ENCODE measurements at regions not wholly inside any gene's neighbourhood (a gene's known extent, or its start where the extent isn't known, plus 50 kb on each side); places are given as distances from the start of the nearest gene placed in this dataset.
"Not testable (repeated sequence)": the region's sequence is repeated elsewhere in the genome, so short reads cannot be mapped to it uniquely, and the experiment has no call there.

GRCh38 chr2:87317193-87317592 is 295.5 kb upstream of the PLGLB1 start:
- POLR2A ChIA-PET, FAIRE-seq: not testable (repeated sequence)

GRCh38 chr2:87318814-87319491 is 297.3 kb upstream of the PLGLB1 start:
- in situ Hi-C loops (cut with HindIII; ENCODE audit: extremely low pct_ligation_motif_present, low pct_unique_long_range_greater_than_20kb); H3K4me3 ChIP-seq (replicated peaks in 1 of 3; ENCODE audit: insufficient read depth in 1 of 3, low read depth in 2 of 3, low read length in 3 of 3); intact Hi-C loops (cut with micrococcal nuclease; ENCODE audit: unreplicated experiment); H3K9ac ChIP-seq (ENCODE audit: insufficient read depth, low read depth, low read length); H3K79me2 ChIP-seq (ENCODE audit: insufficient read depth, low read length); ATAC-seq; H3K9me3 ChIP-seq (ENCODE audit: low read length); CTCF ChIA-PET (ENCODE audit: low intra/inter-chr PET ratio, low total read pairs); BruUV-seq (replicated peaks); H4K20me1 ChIP-seq (ENCODE audit: insufficient read depth, low read length); H2AFZ ChIP-seq (ENCODE audit: low read length); H3K27me3 ChIP-seq (ENCODE audit: control insufficient read depth in 1 of 2, insufficient read depth in 2 of 2, low read length in 2 of 2); H3K36me3 ChIP-seq (replicated peaks in 1 of 2; ENCODE audit: control insufficient read depth in 1 of 2, insufficient read depth in 2 of 2, low read length in 2 of 2); POLR2A ChIA-PET; H3K27ac ChIP-seq (ENCODE audit: extremely low read length, insufficient read depth, low read length); H3K4me1 ChIP-seq (ENCODE audit: insufficient read depth, low read length); H3K4me2 ChIP-seq (ENCODE audit: low read depth, low read length): not testable (repeated sequence)
- DNase-seq (ENCODE audit: low spot score): peak; percentile 30
- FAIRE-seq: peak; percentile 8
- WGBS (ENCODE audit: low lambda C conversion rate): 0% methylated on average over 1 of the region's 2 CpGs

More at GRCh38 chr2:87317193-87317592, 295.5 kb upstream of the PLGLB1 start:
- intact Hi-C loops (cut with micrococcal nuclease; ENCODE audit: unreplicated experiment); H3K27ac ChIP-seq (ENCODE audit: extremely low read length, insufficient read depth, low read length); H3K4me1 ChIP-seq (ENCODE audit: insufficient read depth, low read length); CTCF ChIA-PET (ENCODE audit: low intra/inter-chr PET ratio, low total read pairs); DNase-seq (ENCODE audit: low spot score); BruUV-seq (replicated peaks); H3K36me3 ChIP-seq (replicated peaks in 1 of 2; ENCODE audit: control insufficient read depth in 1 of 2, insufficient read depth in 2 of 2, low read length in 2 of 2); H3K9me3 ChIP-seq (ENCODE audit: low read length); H3K27me3 ChIP-seq (ENCODE audit: control insufficient read depth in 1 of 2, insufficient read depth in 2 of 2, low read length in 2 of 2); H2AFZ ChIP-seq (ENCODE audit: low read length); H4K20me1 ChIP-seq (ENCODE audit: insufficient read depth, low read length); H3K79me2 ChIP-seq (ENCODE audit: insufficient read depth, low read length); ATAC-seq; H3K4me2 ChIP-seq (ENCODE audit: low read depth, low read length); H3K4me3 ChIP-seq (replicated peaks in 1 of 3; ENCODE audit: insufficient read depth in 1 of 3, low read depth in 2 of 3, low read length in 3 of 3); H3K9ac ChIP-seq (ENCODE audit: insufficient read depth, low read depth, low read length); in situ Hi-C loops (cut with HindIII; ENCODE audit: extremely low pct_ligation_motif_present, low pct_unique_long_range_greater_than_20kb): not testable (repeated sequence)
- 30% methylated on average over 1 of the region's 1 CpG for WGBS (ENCODE audit: low lambda C conversion rate)

GRCh38 chr2:87319705-87320104 is 298.1 kb upstream of the PLGLB1 start:
- intact Hi-C loops (cut with micrococcal nuclease; ENCODE audit: unreplicated experiment): not testable (repeated sequence)

GRCh38 chr2:87321201-87321600 is 299.6 kb upstream of the PLGLB1 start:
- H3K4me3 ChIP-seq (replicated peaks in 1 of 3; ENCODE audit: insufficient read depth in 1 of 3, low read depth in 2 of 3, low read length in 3 of 3); POLR2A ChIA-PET; H3K27ac ChIP-seq (ENCODE audit: extremely low read length, insufficient read depth, low read length); in situ Hi-C loops (cut with HindIII; ENCODE audit: extremely low pct_ligation_motif_present, low pct_unique_long_range_greater_than_20kb); H3K9me3 ChIP-seq (ENCODE audit: low read length); BruUV-seq (replicated peaks); FAIRE-seq; H3K9ac ChIP-seq (ENCODE audit: insufficient read depth, low read depth, low read length); H3K4me2 ChIP-seq (ENCODE audit: low read depth, low read length); H2AFZ ChIP-seq (ENCODE audit: low read length); H3K79me2 ChIP-seq (ENCODE audit: insufficient read depth, low read length); intact Hi-C loops (cut with micrococcal nuclease; ENCODE audit: unreplicated experiment); H4K20me1 ChIP-seq (ENCODE audit: insufficient read depth, low read length); DNase-seq (ENCODE audit: low spot score); CTCF ChIA-PET (ENCODE audit: low intra/inter-chr PET ratio, low total read pairs); ATAC-seq; H3K4me1 ChIP-seq (ENCODE audit: insufficient read depth, low read length); H3K36me3 ChIP-seq (replicated peaks in 1 of 2; ENCODE audit: control insufficient read depth in 1 of 2, insufficient read depth in 2 of 2, low read length in 2 of 2); H3K27me3 ChIP-seq (ENCODE audit: control insufficient read depth in 1 of 2, insufficient read depth in 2 of 2, low read length in 2 of 2): not testable (repeated sequence)
- WGBS (ENCODE audit: low lambda C conversion rate): 72% methylated on average over 7 of the region's 9 CpGs

More at GRCh38 chr2:87319705-87320104, 298.1 kb upstream of the PLGLB1 start:
- H3K9ac ChIP-seq (ENCODE audit: insufficient read depth, low read depth, low read length); CTCF ChIA-PET (ENCODE audit: low intra/inter-chr PET ratio, low total read pairs); H2AFZ ChIP-seq (ENCODE audit: low read length); DNase-seq (ENCODE audit: low spot score); POLR2A ChIA-PET; H3K4me1 ChIP-seq (ENCODE audit: insufficient read depth, low read length); H3K27ac ChIP-seq (ENCODE audit: extremely low read length, insufficient read depth, low read length); H3K27me3 ChIP-seq (ENCODE audit: control insufficient read depth in 1 of 2, insufficient read depth in 2 of 2, low read length in 2 of 2); ATAC-seq; H4K20me1 ChIP-seq (ENCODE audit: insufficient read depth, low read length); H3K79me2 ChIP-seq (ENCODE audit: insufficient read depth, low read length); in situ Hi-C loops (cut with HindIII; ENCODE audit: extremely low pct_ligation_motif_present, low pct_unique_long_range_greater_than_20kb); H3K4me2 ChIP-seq (ENCODE audit: low read depth, low read length); H3K36me3 ChIP-seq (replicated peaks in 1 of 2; ENCODE audit: control insufficient read depth in 1 of 2, insufficient read depth in 2 of 2, low read length in 2 of 2); H3K9me3 ChIP-seq (ENCODE audit: low read length); BruUV-seq (replicated peaks); H3K4me3 ChIP-seq (replicated peaks in 1 of 3; ENCODE audit: insufficient read depth in 1 of 3, low read depth in 2 of 3, low read length in 3 of 3); FAIRE-seq: not testable (repeated sequence)
- no CpG with 5 or more reads among the region's 2 CpGs for WGBS (ENCODE audit: low lambda C conversion rate)
